ENCODE measurements at regions not wholly inside any gene's neighbourhood (a gene's known extent, or its start where the extent isn't known, plus 50 kb on each side); places are given as distances from the start of the nearest gene placed in this dataset.

- Histone ChIP-seq H3K9me3 (ENCODE audit: severe bottlenecking) (no peaks in the 10 kb centered on the region), H3K27me3 (ENCODE audit: insufficient read depth, poor library complexity, severe bottlenecking) (no peaks in the 10 kb centered on the region), H3K4me3 (ENCODE audit: severe bottlenecking) (no peak overlapping the region), H3K4me1 (ENCODE audit: insufficient read depth, poor library complexity, severe bottlenecking) (no peaks in the 10 kb centered on the region), H3K36me3 (ENCODE audit: low read depth) (no peaks in the 10 kb centered on the region), H3K27ac (ENCODE audit: poor library complexity, severe bottlenecking) (no peak overlapping the region)
- TF ChIP-seq, protein P1, sequence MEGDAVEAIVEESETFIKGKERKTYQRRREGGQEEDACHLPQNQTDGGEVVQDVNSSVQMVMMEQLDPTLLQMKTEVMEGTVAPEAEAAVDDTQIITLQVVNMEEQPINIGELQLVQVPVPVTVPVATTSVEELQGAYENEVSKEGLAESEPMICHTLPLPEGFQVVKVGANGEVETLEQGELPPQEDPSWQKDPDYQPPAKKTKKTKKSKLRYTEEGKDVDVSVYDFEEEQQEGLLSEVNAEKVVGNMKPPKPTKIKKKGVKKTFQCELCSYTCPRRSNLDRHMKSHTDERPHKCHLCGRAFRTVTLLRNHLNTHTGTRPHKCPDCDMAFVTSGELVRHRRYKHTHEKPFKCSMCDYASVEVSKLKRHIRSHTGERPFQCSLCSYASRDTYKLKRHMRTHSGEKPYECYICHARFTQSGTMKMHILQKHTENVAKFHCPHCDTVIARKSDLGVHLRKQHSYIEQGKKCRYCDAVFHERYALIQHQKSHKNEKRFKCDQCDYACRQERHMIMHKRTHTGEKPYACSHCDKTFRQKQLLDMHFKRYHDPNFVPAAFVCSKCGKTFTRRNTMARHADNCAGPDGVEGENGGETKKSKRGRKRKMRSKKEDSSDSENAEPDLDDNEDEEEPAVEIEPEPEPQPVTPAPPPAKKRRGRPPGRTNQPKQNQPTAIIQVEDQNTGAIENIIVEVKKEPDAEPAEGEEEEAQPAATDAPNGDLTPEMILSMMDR (IDR thresholded peaks at IDR 0.05; ENCODE audit: poor library complexity, severe bottlenecking) = no peak
- ATAC-seq (ENCODE audit: low read depth) (no peak), DNase-seq (ENCODE audit: low spot score) (no peak)
Observed at GRCh38 chrX:82125103-82125502, 923.2 kb downstream of the SH3BGRL start.

- no peak for DNase-seq (ENCODE audit: low spot score)
- Histone ChIP-seq H3K9me3 (ENCODE audit: severe bottlenecking) (no peaks in the 10 kb centered on the region), H3K27me3 (ENCODE audit: insufficient read depth, poor library complexity, severe bottlenecking) (no peaks in the 10 kb centered on the region), H3K4me3 (ENCODE audit: severe bottlenecking) (no peak overlapping the region), H3K27ac (ENCODE audit: poor library complexity, severe bottlenecking) (no peak overlapping the region), H3K4me1 (ENCODE audit: insufficient read depth, poor library complexity, severe bottlenecking) (no peaks in the 10 kb centered on the region), H3K36me3 (ENCODE audit: low read depth) (no peaks in the 10 kb centered on the region)
- no peak for ATAC-seq (ENCODE audit: low read depth)
- TF ChIP-seq, protein P1 (IDR thresholded peaks at IDR 0.05; ENCODE audit: poor library complexity, severe bottlenecking) = no peak
Observed at GRCh38 chrX:82127228-82128123, 925.6 kb downstream of the SH3BGRL start.

DNA sequence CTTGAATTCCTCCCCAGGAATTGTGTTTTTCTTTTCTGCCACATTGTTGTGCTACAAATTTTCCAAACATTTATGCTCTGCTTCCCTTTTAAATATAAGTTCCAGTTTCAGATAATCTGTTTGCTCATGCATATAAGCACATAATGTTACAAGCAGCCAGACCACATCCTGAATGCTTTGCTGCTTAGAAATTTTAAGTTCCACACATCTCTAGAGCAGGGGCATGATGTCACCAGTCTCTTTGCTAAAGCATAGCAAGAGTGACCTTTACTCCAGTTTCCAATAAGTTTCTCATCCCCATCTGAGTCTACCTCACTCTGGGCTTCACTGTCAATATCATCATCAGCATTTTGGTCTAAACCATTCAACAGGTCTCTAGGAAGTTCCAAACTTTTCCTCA, 932.5 kb downstream of the SH3BGRL start:
- Histone ChIP-seq H3K36me3 (ENCODE audit: low read depth) (no peaks in the 10 kb centered on the region), H3K4me3 (ENCODE audit: severe bottlenecking) (no peak overlapping the region), H3K27ac (ENCODE audit: poor library complexity, severe bottlenecking) (no peak overlapping the region), H3K9me3 (ENCODE audit: severe bottlenecking) (no peaks in the 10 kb centered on the region), H3K27me3 (ENCODE audit: insufficient read depth, poor library complexity, severe bottlenecking) (no peaks in the 10 kb centered on the region), H3K4me1 (ENCODE audit: insufficient read depth, poor library complexity, severe bottlenecking) (no peaks in the 10 kb centered on the region)
- ATAC-seq (ENCODE audit: low read depth) (no peak), DNase-seq (ENCODE audit: low spot score) (no peak)
- TF ChIP-seq, protein P1 (IDR thresholded peaks at IDR 0.05; ENCODE audit: poor library complexity, severe bottlenecking) = no peak

GRCh38 chrX:82141942-82142341, 940.0 kb downstream of the SH3BGRL start:
- Histone ChIP-seq H3K9me3 (ENCODE audit: severe bottlenecking) (no peaks in the 10 kb centered on the region), H3K4me3 (ENCODE audit: severe bottlenecking) (no peak overlapping the region), H3K36me3 (ENCODE audit: low read depth) (no peaks in the 10 kb centered on the region), H3K4me1 (ENCODE audit: insufficient read depth, poor library complexity, severe bottlenecking) (no peaks in the 10 kb centered on the region), H3K27me3 (ENCODE audit: insufficient read depth, poor library complexity, severe bottlenecking) (no peaks in the 10 kb centered on the region), H3K27ac (ENCODE audit: poor library complexity, severe bottlenecking) (no peak overlapping the region)
- TF ChIP-seq, protein P1 (IDR thresholded peaks at IDR 0.05; ENCODE audit: poor library complexity, severe bottlenecking) = no peak
- ATAC-seq (ENCODE audit: low read depth) (no peak), DNase-seq (ENCODE audit: low spot score) (no peak)

- Histone ChIP-seq H3K27ac (ENCODE audit: poor library complexity, severe bottlenecking) (no peak overlapping the region), H3K9me3 (ENCODE audit: severe bottlenecking) (no peaks in the 10 kb centered on the region), H3K4me1 (ENCODE audit: insufficient read depth, poor library complexity, severe bottlenecking) (no peaks in the 10 kb centered on the region), H3K36me3 (ENCODE audit: low read depth) (no peaks in the 10 kb centered on the region), H3K27me3 (ENCODE audit: insufficient read depth, poor library complexity, severe bottlenecking) (no peaks in the 10 kb centered on the region), H3K4me3 (ENCODE audit: severe bottlenecking) (no peak overlapping the region)
- DNase-seq (ENCODE audit: low spot score) = no peak
- ATAC-seq (ENCODE audit: low read depth) = no peak
- TF ChIP-seq, protein P1 (IDR thresholded peaks at IDR 0.05; ENCODE audit: poor library complexity, severe bottlenecking) = no peak
Observed at GRCh38 chrX:82161195-82161594, 959.3 kb downstream of the SH3BGRL start.
